Omental fat pad (tissue), 3 donors: ENCODE measurements at regions not wholly inside any gene's neighbourhood (a gene's known extent, or its start where the extent isn't known, plus 50 kb on each side); places are given as distances from the start of the nearest gene placed in this dataset.

ENCODE experiments used
- ATAC-seq: fragments of 150-250 bp; one replicate; pipeline ENCODE4 v1.9.1; 2016; ENCODE audit warnings: mild to moderate bottlenecking, moderate library complexity; ENCODE audit not compliant: low FRiP score
- DNase-seq: peaks from one replicate; pipeline ENCODE4 v3.0.0-alpha.2; 2019; ENCODE audit warnings: low spot score
- TF ChIP-seq, protein P1 (sequence below), 3 donors: fragments of 450-650 bp; IDR thresholded peaks; one replicate each; pipeline ENCODE4 v1.5.1; 2016 to 2017; ENCODE audit warnings: antibody characterized with exemption in 3 of 3, mild to moderate bottlenecking in 3 of 3, moderate library complexity in 2 of 3

- TF ChIP-seq, protein P1, sequence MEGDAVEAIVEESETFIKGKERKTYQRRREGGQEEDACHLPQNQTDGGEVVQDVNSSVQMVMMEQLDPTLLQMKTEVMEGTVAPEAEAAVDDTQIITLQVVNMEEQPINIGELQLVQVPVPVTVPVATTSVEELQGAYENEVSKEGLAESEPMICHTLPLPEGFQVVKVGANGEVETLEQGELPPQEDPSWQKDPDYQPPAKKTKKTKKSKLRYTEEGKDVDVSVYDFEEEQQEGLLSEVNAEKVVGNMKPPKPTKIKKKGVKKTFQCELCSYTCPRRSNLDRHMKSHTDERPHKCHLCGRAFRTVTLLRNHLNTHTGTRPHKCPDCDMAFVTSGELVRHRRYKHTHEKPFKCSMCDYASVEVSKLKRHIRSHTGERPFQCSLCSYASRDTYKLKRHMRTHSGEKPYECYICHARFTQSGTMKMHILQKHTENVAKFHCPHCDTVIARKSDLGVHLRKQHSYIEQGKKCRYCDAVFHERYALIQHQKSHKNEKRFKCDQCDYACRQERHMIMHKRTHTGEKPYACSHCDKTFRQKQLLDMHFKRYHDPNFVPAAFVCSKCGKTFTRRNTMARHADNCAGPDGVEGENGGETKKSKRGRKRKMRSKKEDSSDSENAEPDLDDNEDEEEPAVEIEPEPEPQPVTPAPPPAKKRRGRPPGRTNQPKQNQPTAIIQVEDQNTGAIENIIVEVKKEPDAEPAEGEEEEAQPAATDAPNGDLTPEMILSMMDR (IDR thresholded peaks at IDR 0.05) = no peak
- ATAC-seq = no peak
- DNase-seq = no peak
Measured at GRCh38 chr1:22339237-22339636, 112.4 kb upstream of the ZBTB40 start.

DNA sequence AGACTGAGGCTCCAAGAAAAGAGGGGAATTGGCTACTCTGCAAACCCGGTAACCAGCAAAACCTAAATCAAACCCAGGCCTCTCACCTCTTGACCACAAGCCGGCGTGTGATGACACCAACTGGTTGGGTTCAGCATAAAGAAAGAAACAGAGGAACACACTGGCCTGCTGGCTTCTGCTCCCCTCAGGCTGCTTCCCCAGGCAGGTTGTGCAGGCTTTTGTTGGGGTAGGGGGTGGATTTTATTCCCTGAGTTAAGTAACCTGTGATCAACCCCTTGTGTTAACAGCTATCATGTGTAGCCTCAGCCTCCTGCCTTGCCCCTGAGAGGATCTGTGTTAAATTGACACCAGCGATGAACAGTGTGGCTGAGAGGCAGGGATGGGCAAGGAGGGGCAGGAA lies 111.6 kb upstream of the ZBTB40 start:
- ATAC-seq = no peak
- TF ChIP-seq, protein P1 (IDR thresholded peaks at IDR 0.05) = no peak
- DNase-seq = no peak

DNA sequence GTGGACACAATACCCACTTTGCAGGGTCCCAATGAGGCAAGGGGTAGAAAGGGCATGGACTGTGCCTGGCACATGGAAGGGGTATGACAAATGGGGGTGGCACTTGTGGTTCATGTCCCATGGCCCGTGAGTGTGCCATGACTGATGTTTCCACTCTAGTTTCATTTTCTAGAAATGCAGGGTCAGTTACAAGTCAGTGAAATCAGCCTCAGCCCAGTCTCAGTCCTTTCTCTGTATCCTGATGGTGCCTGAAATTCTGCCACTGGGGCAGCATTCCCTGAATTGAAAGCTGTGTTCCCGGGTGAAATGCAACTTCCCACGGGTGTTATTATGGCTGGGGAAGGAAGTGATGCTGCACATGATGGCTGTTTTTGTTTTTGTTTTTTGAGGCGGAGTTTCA lies 110.8 kb upstream of the ZBTB40 start:
- ATAC-seq (no peak), DNase-seq (no peak)
- TF ChIP-seq, protein P1 (IDR thresholded peaks at IDR 0.05) = no peak

DNA sequence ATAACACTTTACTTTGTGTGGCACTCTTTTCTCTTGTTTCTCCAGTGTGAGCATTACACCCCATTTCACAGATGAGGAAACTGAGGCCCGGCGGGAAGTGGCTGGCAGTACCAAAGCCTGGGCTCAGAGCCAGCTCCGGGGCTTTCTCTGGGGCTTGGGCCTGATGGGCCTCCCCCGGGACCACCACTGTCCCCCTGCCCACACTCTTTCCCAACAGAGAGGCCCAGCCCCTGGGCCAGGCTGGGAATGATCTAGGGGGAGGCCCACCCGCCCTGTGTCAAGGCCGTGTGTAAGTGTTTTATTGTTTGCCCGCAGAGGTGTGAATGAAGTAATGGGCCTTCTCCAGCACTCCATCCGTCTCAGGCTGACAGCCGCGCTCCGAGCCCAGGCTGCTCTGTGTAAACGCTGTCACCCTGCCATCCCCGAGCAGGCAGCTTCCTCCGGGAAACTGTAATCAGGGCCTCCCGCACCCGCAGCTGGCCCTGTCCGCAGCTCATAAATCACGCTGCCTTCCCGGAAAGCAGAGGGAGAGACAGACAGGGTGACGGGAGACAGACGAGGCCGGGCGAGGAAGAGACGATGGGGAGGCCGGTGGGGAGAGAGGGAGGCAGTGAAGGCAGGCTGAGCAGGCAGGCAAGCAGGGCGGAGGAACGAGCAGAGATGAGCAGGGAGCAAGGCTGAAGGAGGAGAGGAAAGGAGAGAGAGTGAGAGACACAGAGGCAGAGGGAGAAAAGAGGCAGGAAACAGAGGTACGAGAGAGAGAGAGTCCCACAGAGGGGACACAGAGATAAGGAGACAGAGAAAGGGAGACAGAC lies 109.7 kb upstream of the ZBTB40 start:
- DNase-seq = no peak
- TF ChIP-seq, protein P1 (IDR thresholded peaks at IDR 0.05) = no peak
- no peak for ATAC-seq

DNA sequence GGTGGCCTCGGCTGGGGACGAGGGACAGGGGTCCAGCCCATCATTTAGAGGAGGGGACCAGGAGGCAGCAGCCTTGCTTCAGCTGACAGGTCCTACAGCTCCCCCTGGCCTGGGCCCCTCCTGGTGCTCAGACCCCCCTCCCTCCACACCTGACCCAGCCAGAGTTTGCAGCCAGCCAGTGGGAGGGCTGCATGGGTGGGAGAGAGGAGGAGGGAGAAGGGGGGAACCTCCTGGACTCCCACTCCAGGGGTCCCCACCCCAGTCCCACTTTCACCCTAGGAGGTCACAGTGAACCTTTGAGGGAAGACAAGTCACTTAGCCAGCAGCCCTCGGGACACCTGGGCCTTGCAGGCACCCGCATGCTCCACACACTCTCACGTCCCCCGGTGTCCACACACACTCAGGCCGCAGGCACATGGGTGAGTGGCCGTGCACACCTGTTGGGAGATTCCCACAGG lies 108.9 kb upstream of the ZBTB40 start:
- DNase-seq (no peak), ATAC-seq (no peak)
- TF ChIP-seq, protein P1 (IDR thresholded peaks at IDR 0.05) = no peak

DNA sequence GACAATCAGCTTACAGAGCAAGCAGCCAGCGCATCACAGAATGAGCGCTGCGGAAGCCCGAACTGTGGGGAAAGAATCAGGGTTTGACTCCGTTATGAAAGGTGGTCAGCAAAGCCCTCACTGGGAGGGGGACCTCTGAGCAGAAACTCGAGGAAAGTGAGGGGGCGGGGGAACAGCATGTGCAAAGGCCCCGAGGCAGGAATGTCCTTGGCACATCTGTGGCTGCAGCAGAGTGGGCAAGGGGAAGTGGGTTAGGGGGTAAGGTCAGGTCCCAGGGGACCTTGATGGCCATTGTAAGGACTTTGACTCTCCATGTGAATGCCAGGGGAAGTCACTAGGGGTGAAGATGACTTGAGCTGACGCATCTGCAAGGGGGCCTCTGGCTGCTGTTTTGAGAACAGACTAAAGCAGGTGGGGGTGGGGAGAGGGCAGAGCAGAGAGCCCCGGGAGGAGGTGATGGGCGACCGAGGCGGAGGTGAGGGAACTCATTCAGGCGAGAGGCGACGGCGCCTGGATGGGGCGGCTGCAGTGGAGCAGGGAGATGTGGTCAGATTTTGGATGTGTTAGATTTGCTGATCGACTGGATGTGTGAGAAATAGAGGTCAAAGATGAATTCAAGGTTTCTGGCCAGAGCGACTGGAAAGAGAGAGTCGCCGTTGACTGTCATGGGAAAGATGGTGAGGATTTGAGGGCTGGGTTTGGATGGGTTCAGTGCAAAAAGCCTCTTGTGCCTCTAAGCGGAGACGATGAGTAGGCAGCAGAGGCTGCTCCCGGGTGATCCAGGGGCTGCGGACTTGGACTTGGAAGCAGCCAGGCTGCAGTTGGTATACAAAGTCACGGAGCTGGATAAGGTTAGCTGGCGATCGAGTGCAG lies 108.0 kb upstream of the ZBTB40 start:
- ATAC-seq (no peak), DNase-seq (no peak)
- TF ChIP-seq, protein P1 (IDR thresholded peaks at IDR 0.05) = no peak
